Natural killer cell (primary cell): ENCODE measurements at regions not wholly inside any gene's neighbourhood (a gene's known extent, or its start where the extent isn't known, plus 50 kb on each side); places are given as distances from the start of the nearest gene placed in this dataset.

Experiments
- ATAC-seq, 3 donors: fragments of 150-1000 bp in 2 of 3; fragments of 200-7000 bp in 1 of 3; cut with Tn5 transposase; 1 replicate in 1 of 3; 2 replicates in 2 of 3; pipeline ENCODE4 v1.10.0; 2021; ENCODE audit warnings: mild to moderate bottlenecking in 2 of 3, moderate library complexity in 2 of 3
- DNase-seq, 2 donors: peaks; one replicate each; pipeline versions ENCODE4 v3.0.0 to v3.0.0-alpha.2; 2013 to 2021; ENCODE audit warnings: mixed read lengths in 1 of 2
- H3K27ac ChIP-seq: one replicate; pipeline ENCODE4 v1.5.1; 2013; ENCODE audit warnings: mild to moderate bottlenecking, low read length
- H3K27me3 ChIP-seq: one replicate; pipeline ENCODE4 v1.6.1; 2013; ENCODE audit warnings: low read length; ENCODE audit not compliant: control insufficient read depth, insufficient read depth
- H3K36me3 ChIP-seq: one replicate; pipeline ENCODE4 v1.6.1; 2013; ENCODE audit warnings: low read length; ENCODE audit not compliant: control insufficient read depth, insufficient read depth
- H3K4me1 ChIP-seq: one replicate; pipeline ENCODE4 v1.6.1; 2013; ENCODE audit warnings: low read length; ENCODE audit not compliant: control insufficient read depth, insufficient read depth
- H3K4me3 ChIP-seq: one replicate; pipeline ENCODE4 v1.5.1; 2013; ENCODE audit warnings: low read length
- H3K9me3 ChIP-seq: one replicate; pipeline ENCODE4 v1.6.1; 2013; ENCODE audit warnings: low read length; ENCODE audit not compliant: control insufficient read depth, insufficient read depth
- H3K27ac Mint-ChIP-seq, 2 donors: one replicate each; pipeline ENCODE4 v1.8.0; 2022; ENCODE audit warnings: mild to moderate bottlenecking in 2 of 2, mixed read lengths in 2 of 2, moderate library complexity in 1 of 2
- H3K27me3 Mint-ChIP-seq, 2 donors: one replicate each; pipeline ENCODE4 v1.8.0; 2022; ENCODE audit warnings: low read depth in 2 of 2, mixed read lengths in 2 of 2
- H3K36me3 Mint-ChIP-seq: one replicate; pipeline ENCODE4 v1.8.0; 2022; ENCODE audit warnings: mixed read lengths
- H3K4me1 Mint-ChIP-seq, 2 donors: one replicate each; pipeline ENCODE4 v1.8.0; 2022; ENCODE audit warnings: mixed read lengths in 2 of 2
- H3K4me3 Mint-ChIP-seq: one replicate; pipeline ENCODE4 v1.8.0; 2022; ENCODE audit warnings: mild to moderate bottlenecking, moderate library complexity, mixed read lengths
- H3K9me3 Mint-ChIP-seq, 2 donors: one replicate each; pipeline ENCODE4 v1.8.0; 2022; ENCODE audit warnings: mixed read lengths in 2 of 2
- WGBS: methylation state at CpG from one replicate; pipeline ENCODE4 v1.1.7; 2013; ENCODE audit warnings: missing lambda C conversion rate; ENCODE audit not compliant: insufficient coverage; 5-methylcytosine and 5-hydroxymethylcytosine counted together
- intact Hi-C: fragments of 100-400 bp; cut with micrococcal nuclease; formaldehyde crosslinking; loops from one replicate; pipeline ENCODE4 v1.14.2; 2022
- TF ChIP-seq, protein P1 (sequence below): fragments of 200-600 bp; IDR thresholded peaks from one replicate; pipeline ENCODE4 v1.8.0; 2022; ENCODE audit warnings: antibody characterized with exemption

DNA sequence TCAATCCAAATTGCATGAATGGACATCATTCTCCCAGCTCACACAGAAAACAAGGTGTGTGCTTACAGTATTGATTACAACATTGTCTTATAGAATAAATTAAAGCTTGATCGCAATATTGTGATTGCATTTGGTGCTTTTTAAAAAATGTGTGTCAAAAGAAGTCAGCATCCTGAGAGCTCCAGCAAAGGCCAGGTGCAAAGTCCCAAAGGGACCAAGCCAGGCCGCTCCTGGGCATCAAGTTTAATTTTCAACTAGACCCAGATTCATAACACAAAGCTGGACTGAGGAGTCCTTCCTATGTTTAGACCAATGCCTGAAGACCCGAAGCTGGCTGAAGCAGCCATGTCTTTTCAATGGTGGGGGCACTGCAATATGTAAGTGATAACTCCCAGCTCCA, 295.6 kb downstream of the IRX2 start:
- H3K4me1 Mint-ChIP-seq = no peaks in the 10 kb centered on the region
- H3K4me3 ChIP-seq = no peak overlapping the region
- peaks cover 0 to 3% of the 10 kb centered on the region in 2 donors for H3K9me3 Mint-ChIP-seq
- no peaks in the 10 kb centered on the region for H3K27me3 Mint-ChIP-seq
- no peaks in the 10 kb centered on the region for H3K36me3 Mint-ChIP-seq
- H3K27me3 ChIP-seq = no peaks in the 10 kb centered on the region
- peaks cover 3% of the 10 kb centered on the region for H3K9me3 ChIP-seq
- intact Hi-C loops = no loop called here
- no peak overlapping the region for H3K27ac Mint-ChIP-seq
- no peaks in the 10 kb centered on the region for H3K36me3 ChIP-seq
- H3K27ac ChIP-seq = no peak overlapping the region
- 89% methylated on average over 3 of the region's 3 CpGs for WGBS
- TF ChIP-seq, protein P1, sequence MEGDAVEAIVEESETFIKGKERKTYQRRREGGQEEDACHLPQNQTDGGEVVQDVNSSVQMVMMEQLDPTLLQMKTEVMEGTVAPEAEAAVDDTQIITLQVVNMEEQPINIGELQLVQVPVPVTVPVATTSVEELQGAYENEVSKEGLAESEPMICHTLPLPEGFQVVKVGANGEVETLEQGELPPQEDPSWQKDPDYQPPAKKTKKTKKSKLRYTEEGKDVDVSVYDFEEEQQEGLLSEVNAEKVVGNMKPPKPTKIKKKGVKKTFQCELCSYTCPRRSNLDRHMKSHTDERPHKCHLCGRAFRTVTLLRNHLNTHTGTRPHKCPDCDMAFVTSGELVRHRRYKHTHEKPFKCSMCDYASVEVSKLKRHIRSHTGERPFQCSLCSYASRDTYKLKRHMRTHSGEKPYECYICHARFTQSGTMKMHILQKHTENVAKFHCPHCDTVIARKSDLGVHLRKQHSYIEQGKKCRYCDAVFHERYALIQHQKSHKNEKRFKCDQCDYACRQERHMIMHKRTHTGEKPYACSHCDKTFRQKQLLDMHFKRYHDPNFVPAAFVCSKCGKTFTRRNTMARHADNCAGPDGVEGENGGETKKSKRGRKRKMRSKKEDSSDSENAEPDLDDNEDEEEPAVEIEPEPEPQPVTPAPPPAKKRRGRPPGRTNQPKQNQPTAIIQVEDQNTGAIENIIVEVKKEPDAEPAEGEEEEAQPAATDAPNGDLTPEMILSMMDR = no peak
- no peak overlapping the region for H3K4me3 Mint-ChIP-seq
- no peaks in the 10 kb centered on the region for H3K4me1 ChIP-seq
- ATAC-seq (no peak), DNase-seq (no peak)

DNA sequence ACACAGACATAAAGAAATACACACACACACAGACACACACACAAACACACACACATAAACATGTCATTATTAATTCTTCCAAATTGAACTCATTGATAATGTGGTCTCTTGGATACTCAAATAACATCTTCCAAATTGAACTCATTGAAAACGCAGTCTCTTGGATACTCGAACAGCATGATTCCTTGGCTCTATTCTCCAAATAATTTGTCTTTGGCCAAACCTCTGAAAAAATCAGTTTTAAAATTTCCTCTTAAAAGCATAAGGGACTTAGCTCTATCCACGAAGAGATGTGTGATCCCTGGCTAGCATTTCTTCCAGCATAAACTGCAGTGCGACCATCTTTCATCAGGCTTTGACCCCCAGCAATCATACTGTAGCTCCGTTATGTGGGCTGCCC, 296.6 kb downstream of the IRX2 start:
- H3K36me3 ChIP-seq = no peaks in the 10 kb centered on the region
- H3K4me3 Mint-ChIP-seq = no peak overlapping the region
- ATAC-seq = no peak
- no peaks in the 10 kb centered on the region for H3K4me1 Mint-ChIP-seq
- H3K9me3 ChIP-seq = peaks cover 3% of the 10 kb centered on the region
- intact Hi-C loops = no loop called here
- no peak for DNase-seq
- H3K4me1 ChIP-seq = no peaks in the 10 kb centered on the region
- TF ChIP-seq, protein P1 = no peak
- 89% methylated on average over 5 of the region's 5 CpGs for WGBS
- no peak overlapping the region for H3K27ac Mint-ChIP-seq
- H3K36me3 Mint-ChIP-seq = no peaks in the 10 kb centered on the region
- no peak overlapping the region for H3K27ac ChIP-seq
- H3K9me3 Mint-ChIP-seq = peaks cover 0 to under 1% of the 10 kb centered on the region in 2 donors
- H3K27me3 Mint-ChIP-seq = no peaks in the 10 kb centered on the region
- H3K4me3 ChIP-seq = no peak overlapping the region
- no peaks in the 10 kb centered on the region for H3K27me3 ChIP-seq

DNA sequence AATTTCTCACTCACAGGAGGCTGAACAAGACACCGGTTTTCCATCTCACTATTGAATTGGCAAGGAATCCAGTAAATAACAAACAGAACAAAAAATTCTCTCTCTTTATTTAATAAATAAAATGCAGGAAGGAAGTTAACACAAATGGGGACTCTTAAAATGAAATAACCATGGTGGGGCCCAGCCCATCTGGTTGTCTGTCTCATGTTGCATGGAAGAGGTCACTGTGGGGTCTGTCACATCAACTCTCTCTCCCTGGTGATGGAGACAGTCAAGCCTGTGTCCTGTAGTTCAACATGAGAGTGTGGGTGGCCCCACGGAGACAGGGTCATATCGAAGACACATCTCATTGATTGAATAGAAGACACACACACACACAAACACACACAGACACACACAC, 297.7 kb downstream of the IRX2 start:
- H3K4me1 ChIP-seq = no peaks in the 10 kb centered on the region
- H3K9me3 ChIP-seq = peaks cover 3% of the 10 kb centered on the region
- H3K9me3 Mint-ChIP-seq = no peaks in the 10 kb centered on the region
- no peak overlapping the region for H3K27ac ChIP-seq
- no peaks in the 10 kb centered on the region for H3K36me3 Mint-ChIP-seq
- H3K4me1 Mint-ChIP-seq = no peaks in the 10 kb centered on the region
- DNase-seq (no peak), ATAC-seq (no peak)
- TF ChIP-seq, protein P1 = no peak
- no peaks in the 10 kb centered on the region for H3K27me3 Mint-ChIP-seq
- intact Hi-C loops = no loop called here
- WGBS = 96% methylated on average over 2 of the region's 3 CpGs
- H3K4me3 ChIP-seq = no peak overlapping the region
- no peaks in the 10 kb centered on the region for H3K27me3 ChIP-seq
- no peak overlapping the region for H3K4me3 Mint-ChIP-seq
- no peaks in the 10 kb centered on the region for H3K36me3 ChIP-seq
- H3K27ac Mint-ChIP-seq = no peak overlapping the region

DNA sequence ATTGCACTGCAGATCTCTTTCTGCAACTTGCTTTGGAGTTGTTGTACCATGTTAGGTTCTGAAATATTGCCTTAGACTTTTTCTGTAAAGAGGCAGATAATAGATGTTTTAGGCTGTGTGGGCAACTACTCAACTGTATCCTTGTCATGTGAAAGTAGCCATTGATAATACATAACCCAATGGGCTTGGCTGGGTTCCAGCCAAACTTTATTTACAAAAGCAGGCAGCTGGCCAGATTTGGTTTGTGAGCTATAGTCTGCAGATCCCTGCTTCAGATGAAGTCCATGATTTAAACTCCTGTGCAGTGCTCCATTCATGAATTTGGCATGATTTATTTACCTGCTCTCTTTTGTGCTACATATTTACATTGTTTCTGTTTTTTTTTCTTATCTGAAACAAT, 300.4 kb downstream of the IRX2 start:
- TF ChIP-seq, protein P1 = no peak
- H3K27ac ChIP-seq = no peak overlapping the region
- Mint-ChIP-seq H3K4me3 (no peak overlapping the region), H3K27me3 (peaks cover 0 to 3% of the 10 kb centered on the region in 2 donors), H3K36me3 (no peaks in the 10 kb centered on the region), H3K27ac (no peak overlapping the region), H3K4me1 (no peaks in the 10 kb centered on the region), H3K9me3 (peaks cover 5 to 9% of the 10 kb centered on the region in 2 donors)
- no peaks in the 10 kb centered on the region for H3K27me3 ChIP-seq
- intact Hi-C loops = no loop called here
- H3K36me3 ChIP-seq = no peaks in the 10 kb centered on the region
- ATAC-seq (no peak), DNase-seq (no peak)
- H3K9me3 ChIP-seq = no peaks in the 10 kb centered on the region
- H3K4me1 ChIP-seq = no peaks in the 10 kb centered on the region
- no peak overlapping the region for H3K4me3 ChIP-seq
